Ovary (tissue), 7 donors: ENCODE measurements at regions not wholly inside any gene's neighbourhood (a gene's known extent, or its start where the extent isn't known, plus 50 kb on each side); places are given as distances from the start of the nearest gene placed in this dataset.
"Not testable (repeated sequence)": the region's sequence is repeated elsewhere in the genome, so short reads cannot be mapped to it uniquely, and the experiment has no call there.

Experiments
- DNase-seq, 5 donors: peaks; one replicate each; pipeline ENCODE4 v3.0.0-alpha.2; 2019 to 2020
- H3K27ac ChIP-seq, 2 donors: fragments of 200-600 bp; one replicate each; pipeline versions ENCODE4 v1.5.1 to v1.8.0; 2019 to 2022
- H3K27me3 ChIP-seq: fragments of 200-600 bp; one replicate; pipeline ENCODE4 v1.8.0; 2022
- H3K36me3 ChIP-seq: fragments of 200-600 bp; sonication (generic); one replicate; pipeline ENCODE4 v1.5.1; 2019
- H3K4me1 ChIP-seq: one replicate; pipeline ENCODE4 v1.8.1; 2013; ENCODE audit warnings: mild to moderate bottlenecking, moderate library complexity; ENCODE audit not compliant: insufficient read depth
- H3K4me3 ChIP-seq: fragments of 200-600 bp; sonication (generic); one replicate; pipeline ENCODE4 v1.5.1; 2017
- H3K9me3 ChIP-seq, 2 donors: fragments of 200-600 bp in 1 of 2; sonication (generic) in 1 of 2; one replicate each; pipeline versions ENCODE4 v1.5.1 to v1.8.1; 2013 to 2019; ENCODE audit warnings: mild to moderate bottlenecking in 1 of 2, moderate library complexity in 1 of 2
- EP300 ChIP-seq: sonication (generic); formaldehyde crosslinking; IDR thresholded peaks from one replicate; pipeline ENCODE4 v1.6.1; 2017; ENCODE audit warnings: antibody characterized with exemption
- POLR2A ChIP-seq: fragments of 450-650 bp; IDR thresholded peaks from one replicate; pipeline ENCODE4 v1.6.1; 2017; ENCODE audit warnings: antibody characterized with exemption, mild to moderate bottlenecking, moderate library complexity
- WGBS, 3 donors: extraction: QIAGEN DNeasy Blood & Tissue Kit in 1 of 3; methylation state at CpG; one replicate each; pipeline versions ENCODE4 v1.1.5 to v1.1.7; 2013 to 2017; 5-methylcytosine and 5-hydroxymethylcytosine counted together
- intact Hi-C, 4 donors: fragments of 100-400 bp; cut with DNase I; formaldehyde crosslinking; loops; one replicate each; pipeline versions ENCODE4 v1.11.0 to v1.15.1; 2022 to 2023
- TF ChIP-seq, protein P1 (sequence below), 3 donors: fragments of 450-650 bp in 2 of 3; fragments of 200-600 bp in 1 of 3; IDR thresholded peaks; one replicate each; pipeline versions ENCODE4 v1.5.1 to v1.8.0; 2016 to 2022; ENCODE audit warnings: antibody characterized with exemption in 3 of 3, mild to moderate bottlenecking in 1 of 3
- donor health status: DM: no; HTN: no; CAD: no; lungs with moderate emphysema.
- donor health status: DM: no; HTN: no; CAD: no.
- donor health status: Bipolar disorder and iron deficiency.
- donor health status: DM: no; HTN: no; CAD: no.
- donor health status: DM: yes; HTN: yes; CAD: no.

DNA sequence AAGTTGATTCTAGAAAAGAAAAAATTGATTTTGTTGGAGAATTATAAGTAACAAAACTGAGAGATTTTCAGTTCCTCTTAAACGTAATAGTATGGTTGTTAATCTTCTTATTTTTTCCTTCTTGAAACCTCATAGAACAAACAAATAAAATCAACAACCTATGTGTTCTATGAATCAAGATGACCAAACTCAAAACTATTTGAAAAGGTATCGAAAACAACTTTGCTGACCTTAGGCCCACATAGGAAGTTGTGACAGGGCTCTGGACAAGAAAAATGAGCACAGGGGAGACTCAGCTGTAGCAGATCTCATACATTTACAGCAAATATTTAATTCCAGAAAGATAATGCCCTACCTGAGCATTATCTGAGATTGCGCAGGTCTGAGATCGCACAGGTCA, 169.4 kb upstream of the CCNH start:
- 88 to 92% (median 90%) methylated on average over 4 of the region's 4 CpGs for WGBS, 3 donors

DNA sequence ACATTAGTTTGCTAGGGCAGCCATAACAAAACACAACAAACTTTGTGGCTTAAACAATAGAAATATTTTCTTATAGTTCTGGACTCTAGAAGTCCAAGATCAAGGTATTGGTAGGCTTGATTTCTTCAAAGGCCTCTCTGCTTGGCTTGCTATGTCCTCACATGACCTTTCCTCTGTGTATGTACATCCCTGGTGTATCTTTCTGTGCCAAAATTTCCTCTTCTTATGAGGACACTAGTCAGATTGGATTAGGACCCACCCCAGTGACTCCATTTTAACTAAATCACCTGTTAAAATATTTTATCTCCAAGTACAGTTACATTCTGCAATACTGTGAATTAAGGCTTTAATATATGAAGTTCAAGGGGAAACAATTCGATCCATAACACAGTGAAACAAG, 168.9 kb upstream of the CCNH start:
- Histone ChIP-seq H3K4me3 (no peak overlapping the region), H3K36me3 (no peaks in the 10 kb centered on the region), H3K4me1 (no peaks in the 10 kb centered on the region), H3K27ac (no peak overlapping the region), H3K9me3 (no peaks in the 10 kb centered on the region), H3K27me3 (no peaks in the 10 kb centered on the region)
- intact Hi-C loops = loop anchor here in 1 of 4 donors (5.0 kb wide), 1 partner anchor 831 kb away; no protein-coding TSS in a partner anchor
- no peak for DNase-seq
- 87 to 91% (median 89%) methylated on average over 1 of the region's 1 CpG for WGBS, 3 donors
- TF ChIP-seq, protein P1, sequence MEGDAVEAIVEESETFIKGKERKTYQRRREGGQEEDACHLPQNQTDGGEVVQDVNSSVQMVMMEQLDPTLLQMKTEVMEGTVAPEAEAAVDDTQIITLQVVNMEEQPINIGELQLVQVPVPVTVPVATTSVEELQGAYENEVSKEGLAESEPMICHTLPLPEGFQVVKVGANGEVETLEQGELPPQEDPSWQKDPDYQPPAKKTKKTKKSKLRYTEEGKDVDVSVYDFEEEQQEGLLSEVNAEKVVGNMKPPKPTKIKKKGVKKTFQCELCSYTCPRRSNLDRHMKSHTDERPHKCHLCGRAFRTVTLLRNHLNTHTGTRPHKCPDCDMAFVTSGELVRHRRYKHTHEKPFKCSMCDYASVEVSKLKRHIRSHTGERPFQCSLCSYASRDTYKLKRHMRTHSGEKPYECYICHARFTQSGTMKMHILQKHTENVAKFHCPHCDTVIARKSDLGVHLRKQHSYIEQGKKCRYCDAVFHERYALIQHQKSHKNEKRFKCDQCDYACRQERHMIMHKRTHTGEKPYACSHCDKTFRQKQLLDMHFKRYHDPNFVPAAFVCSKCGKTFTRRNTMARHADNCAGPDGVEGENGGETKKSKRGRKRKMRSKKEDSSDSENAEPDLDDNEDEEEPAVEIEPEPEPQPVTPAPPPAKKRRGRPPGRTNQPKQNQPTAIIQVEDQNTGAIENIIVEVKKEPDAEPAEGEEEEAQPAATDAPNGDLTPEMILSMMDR (IDR thresholded peaks at IDR 0.05) = no peak
- TF ChIP-seq EP300 (no peak), POLR2A (no peak)

More for the DNA sequence above, 169.4 kb upstream of the CCNH start:
- H3K9me3 ChIP-seq = no peaks in the 10 kb centered on the region
- intact Hi-C loops = loop anchor here in 1 of 4 donors (5.0 kb wide), 1 partner anchor 830 kb away; no protein-coding TSS in a partner anchor
- H3K27me3 ChIP-seq = no peaks in the 10 kb centered on the region
- H3K4me3 ChIP-seq = no peak overlapping the region
- H3K36me3 ChIP-seq = no peaks in the 10 kb centered on the region
- H3K27ac ChIP-seq = no peak overlapping the region
- DNase-seq = no peak
- TF ChIP-seq, protein P1 (IDR thresholded peaks at IDR 0.05) = no peak
- TF ChIP-seq EP300 = no peak
- no peak for TF ChIP-seq POLR2A
- H3K4me1 ChIP-seq = no peaks in the 10 kb centered on the region

DNA sequence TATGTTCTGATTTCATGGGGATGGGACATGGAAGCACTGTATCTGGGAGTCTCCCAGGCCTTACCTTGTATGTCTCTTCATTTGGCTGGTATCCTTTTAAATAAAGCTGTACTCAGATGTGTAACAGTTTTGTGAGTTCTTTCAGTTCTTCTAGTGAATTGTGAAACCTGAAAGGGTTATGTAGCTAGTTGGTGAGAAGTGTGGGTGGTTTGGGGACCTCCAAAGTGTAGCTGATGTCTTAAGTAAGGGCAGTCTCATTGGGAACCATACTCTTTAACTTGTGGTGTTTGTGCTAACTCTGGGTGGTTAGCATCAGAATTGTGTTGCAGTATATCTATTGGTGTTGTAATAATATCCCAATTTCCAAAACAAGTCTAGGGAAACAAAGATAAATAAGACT, 166.9 kb upstream of the CCNH start:
- TF ChIP-seq POLR2A (no peak), EP300 (no peak)
- TF ChIP-seq, protein P1 (IDR thresholded peaks at IDR 0.05) = no peak
- Histone ChIP-seq H3K27me3 (no peaks in the 10 kb centered on the region), H3K4me3 (no peak overlapping the region), H3K4me1 (no peaks in the 10 kb centered on the region), H3K36me3 (no peaks in the 10 kb centered on the region), H3K9me3 (no peaks in the 10 kb centered on the region), H3K27ac (no peak overlapping the region)
- no peak for DNase-seq
- intact Hi-C loops = loop anchor here in 1 of 4 donors (5.0 kb wide), 1 partner anchor 833 kb away; no protein-coding TSS in a partner anchor

DNA sequence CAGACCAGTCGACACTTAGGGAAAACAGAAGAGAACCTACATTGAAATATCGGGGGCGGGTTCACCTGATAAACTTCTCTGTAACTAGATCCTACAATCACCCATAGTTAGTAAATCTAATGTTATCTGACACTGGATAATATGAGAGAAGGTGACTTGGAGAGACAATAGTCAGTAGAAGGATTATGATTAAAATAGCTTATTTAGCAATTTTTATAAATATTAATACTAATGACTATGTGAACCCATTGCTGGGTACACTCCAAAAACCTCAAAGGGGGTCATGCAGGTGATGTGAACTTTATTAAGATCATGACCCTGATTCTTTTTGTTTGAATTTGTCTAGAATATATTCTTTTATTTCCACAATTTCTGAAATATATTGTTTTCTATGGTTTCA, 164.1 kb upstream of the CCNH start:
- Histone ChIP-seq H3K4me3 (no peak overlapping the region), H3K36me3 (no peaks in the 10 kb centered on the region), H3K27ac (no peak overlapping the region), H3K9me3 (no peaks in the 10 kb centered on the region), H3K4me1 (no peaks in the 10 kb centered on the region), H3K27me3 (no peaks in the 10 kb centered on the region)
- 74 to 85% (median 83%) methylated on average over 3 of the region's 3 CpGs for WGBS, 3 donors
- TF ChIP-seq EP300 (no peak), POLR2A (no peak)
- TF ChIP-seq, protein P1 (IDR thresholded peaks at IDR 0.05) = no peak
- intact Hi-C loops = no loop called here
- no peak for DNase-seq

DNA sequence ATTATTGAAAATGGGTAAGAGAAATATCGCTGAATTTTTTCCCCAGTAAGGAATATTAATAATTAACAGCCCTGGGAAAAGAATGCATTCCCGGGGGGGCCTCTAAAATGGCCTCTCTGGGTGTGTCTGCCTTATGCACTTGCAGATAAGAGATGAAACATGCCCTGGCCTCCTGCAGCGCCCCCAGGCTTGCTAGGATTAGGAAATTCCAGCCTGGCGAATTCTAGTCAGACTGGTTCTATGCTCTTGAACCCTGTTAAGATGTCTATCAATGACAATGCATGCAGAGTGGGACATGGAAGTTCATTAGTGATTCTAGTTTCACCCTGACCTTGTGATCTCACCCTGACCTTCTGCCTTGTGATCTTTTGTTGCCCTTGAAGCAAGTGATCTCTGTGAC, 163.6 kb upstream of the CCNH start:
- H3K27ac ChIP-seq, H3K36me3 ChIP-seq, H3K27me3 ChIP-seq, H3K4me3 ChIP-seq, H3K4me1 ChIP-seq, DNase-seq, intact Hi-C loops, H3K9me3 ChIP-seq: not testable (repeated sequence)
- WGBS, 3 donors = 68 to 79% (median 73%) methylated on average over 4 of the region's 4 CpGs
